Right ventricle myocardium superior (tissue), 1 donor: ENCODE measurements at regions not wholly inside any gene's neighbourhood (a gene's known extent, or its start where the extent isn't known, plus 50 kb on each side); places are given as distances from the start of the nearest gene placed in this dataset.
A peak's percentile ranks its signal among the peaks of the same experiment; 100 is the strongest.

Experiments
- ATAC-seq: fragments of 200-7000 bp; cut with Tn5 transposase; one replicate; pipeline ENCODE4 v1.9.1; 2020; ENCODE audit warnings: mild to moderate bottlenecking; ENCODE audit not compliant: poor library complexity
- DNase-seq: peaks from one replicate; pipeline ENCODE4 v3.0.0-alpha.2; 2020
- intact Hi-C: fragments of 100-400 bp; cut with DNase I; formaldehyde crosslinking; loops from one replicate; pipeline ENCODE4 v1.11.2; 2022
- donor health status: DM: no; HTN: yes; CAD: no; lungs with severe emphysema.

DNA sequence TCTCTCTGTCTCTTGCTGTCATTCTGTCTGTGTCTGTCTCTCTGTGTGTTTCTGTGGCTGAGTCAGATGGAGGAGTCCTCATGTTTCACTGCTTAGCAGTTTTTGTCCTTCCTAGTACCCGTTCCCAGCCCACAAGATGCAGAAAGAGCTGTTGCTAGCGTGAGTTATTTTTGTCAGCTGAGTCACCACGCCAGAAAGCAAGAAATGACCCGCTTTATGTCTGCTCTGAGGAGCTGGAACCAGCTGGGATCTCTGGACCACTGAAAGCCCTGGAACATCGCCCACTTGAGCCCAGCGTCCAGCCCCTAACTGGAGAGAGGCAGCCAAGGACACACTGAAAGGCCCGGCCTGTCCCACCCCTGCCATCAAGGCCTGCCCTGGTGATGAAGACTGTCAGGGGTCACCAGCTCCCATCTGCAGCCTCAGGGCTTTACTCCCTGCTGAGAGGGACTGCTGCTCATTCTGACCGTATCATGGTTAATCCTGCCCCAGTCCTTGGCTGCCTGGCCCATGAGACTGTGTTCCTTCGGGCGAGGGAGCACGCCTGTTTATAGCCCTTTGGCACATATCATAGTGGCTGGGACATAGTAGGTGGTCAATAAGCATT lies 101.7 kb upstream of the TPM1 start:
- DNase-seq (peak; percentile 80), ATAC-seq (peak; percentile 92)
- intact Hi-C loops = no loop called here

DNA sequence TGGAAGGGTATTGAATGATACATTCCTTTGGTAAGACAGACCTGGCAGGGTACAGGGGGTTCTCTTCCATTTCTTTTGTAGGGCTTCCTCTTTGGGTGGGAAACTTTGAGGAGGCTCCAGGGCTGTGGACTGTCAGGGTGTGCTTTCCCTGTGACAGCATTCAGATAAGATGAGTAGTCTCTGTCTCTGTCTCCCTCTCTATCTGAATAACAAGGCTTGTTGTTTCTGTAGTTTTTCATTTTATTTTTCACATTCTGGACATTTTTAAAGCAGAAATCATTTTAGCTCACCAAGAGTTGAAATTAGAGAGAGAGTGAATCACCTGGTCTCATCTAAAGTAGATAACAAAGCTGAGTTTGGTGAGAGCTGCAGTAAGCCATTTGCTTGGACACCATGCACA lies 100.8 kb upstream of the TPM1 start:
- ATAC-seq = no peak
- intact Hi-C loops = no loop called here
- DNase-seq = no peak

DNA sequence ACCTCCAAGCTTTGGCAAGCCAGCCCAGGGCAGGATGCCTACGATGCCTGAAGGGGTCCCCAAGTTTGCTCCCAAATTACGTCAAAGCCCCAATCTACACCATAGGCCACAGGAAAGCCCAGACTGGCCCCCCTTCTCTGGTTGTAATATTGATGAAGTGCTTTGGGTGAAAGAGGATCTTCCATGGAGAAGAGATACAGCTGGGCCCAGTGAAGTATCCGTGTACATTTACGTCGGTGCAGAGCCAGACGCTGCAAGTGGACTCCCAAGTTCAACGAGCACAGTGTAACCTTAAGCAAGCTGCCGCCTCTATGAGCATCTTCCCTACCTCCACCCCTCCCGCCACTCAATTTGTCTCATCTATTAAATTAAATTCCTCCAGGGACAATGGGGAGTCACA lies 100.1 kb upstream of the TPM1 start:
- intact Hi-C loops = no loop called here
- ATAC-seq = no peak
- no peak for DNase-seq

DNA sequence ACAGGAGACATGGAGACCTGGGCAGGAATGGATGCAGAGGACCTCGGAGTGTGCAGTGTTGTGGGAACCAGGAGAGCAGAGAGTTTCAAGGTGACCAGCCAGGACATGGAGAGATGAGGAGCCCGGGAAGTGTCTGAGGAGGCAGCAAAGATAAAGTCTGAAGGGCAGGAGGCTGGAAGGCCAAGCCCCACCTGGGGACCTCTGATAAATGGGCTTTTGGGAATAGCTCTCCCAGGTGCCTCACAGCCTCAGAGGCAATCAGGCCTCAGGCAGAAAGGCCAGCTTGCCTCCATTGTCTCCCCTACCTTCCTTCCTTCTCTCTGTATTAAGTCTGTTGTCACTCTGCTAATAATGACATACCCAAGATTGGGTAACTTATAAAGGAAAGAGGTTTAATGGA lies 97.5 kb upstream of the TPM1 start:
- intact Hi-C loops = no loop called here
- ATAC-seq (no peak), DNase-seq (no peak)

DNA sequence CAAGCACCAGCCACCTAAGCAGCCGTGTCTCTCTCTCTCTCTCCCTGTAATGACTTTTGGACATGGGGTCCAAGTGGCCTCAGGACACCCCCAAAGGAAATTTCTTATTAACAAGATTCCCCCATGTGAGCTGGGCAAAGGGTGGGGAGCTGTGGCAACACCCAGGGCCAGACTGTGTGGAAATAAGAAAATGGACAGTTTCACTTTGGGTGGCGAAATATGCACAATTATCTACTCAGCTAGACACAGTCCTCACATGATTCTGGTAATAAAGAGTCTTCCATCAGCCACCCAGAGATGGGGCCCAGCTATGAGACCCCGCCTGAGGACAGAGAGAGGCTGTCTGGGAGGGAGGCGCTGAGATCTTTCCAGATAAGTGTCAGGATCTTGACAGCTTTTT lies 96.8 kb upstream of the TPM1 start:
- no peak for ATAC-seq
- DNase-seq = no peak
- intact Hi-C loops = no loop called here

DNA sequence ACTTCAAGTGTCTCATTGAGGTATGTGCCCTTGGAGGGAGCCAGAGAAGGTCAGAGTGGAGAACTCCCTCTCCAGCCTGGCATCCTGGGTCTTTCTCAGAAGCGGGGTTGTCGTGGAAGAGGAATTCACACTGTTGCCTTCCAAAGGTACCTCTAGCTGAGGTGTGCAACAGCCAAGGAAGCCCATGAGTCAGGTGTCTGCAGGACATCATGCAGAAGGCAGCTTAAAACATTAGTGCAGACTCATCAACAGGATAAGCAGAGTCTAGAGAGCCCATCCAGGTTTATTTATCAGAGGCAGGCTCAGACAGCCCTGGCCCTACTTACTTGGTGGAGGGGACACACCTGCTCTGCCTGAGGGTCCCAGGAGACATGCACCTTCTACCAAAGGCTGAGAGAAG lies 95.6 kb upstream of the TPM1 start:
- intact Hi-C loops = no loop called here
- no peak for ATAC-seq
- DNase-seq = no peak

DNA sequence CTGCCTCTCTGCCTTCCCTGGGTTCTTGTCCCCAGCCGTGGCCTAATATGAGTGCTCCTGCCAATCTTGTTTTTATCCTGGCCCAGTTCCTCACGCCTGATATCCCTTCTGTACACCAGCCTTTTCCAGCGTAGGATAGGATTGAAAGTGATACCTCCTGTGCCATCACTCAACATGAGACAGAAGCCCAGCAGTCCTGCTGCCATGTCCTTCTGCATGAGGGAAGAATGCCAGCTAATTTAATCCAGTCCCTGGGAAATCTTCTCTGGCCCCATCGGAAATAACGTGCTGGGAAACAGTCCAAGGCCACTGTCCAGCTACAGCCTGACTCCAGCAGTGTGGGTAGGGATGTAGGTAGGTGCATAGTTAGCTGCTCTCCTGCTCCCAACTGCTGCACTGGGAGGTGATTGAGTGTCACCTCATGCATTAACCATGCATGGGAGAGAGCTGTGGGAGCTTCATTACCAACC lies 92.0 kb upstream of the TPM1 start:
- intact Hi-C loops = loop anchor here (10.0 kb wide), 1 partner anchor 106 kb away; no protein-coding TSS in a partner anchor
- ATAC-seq = peak; percentile 28
- DNase-seq = no peak

DNA sequence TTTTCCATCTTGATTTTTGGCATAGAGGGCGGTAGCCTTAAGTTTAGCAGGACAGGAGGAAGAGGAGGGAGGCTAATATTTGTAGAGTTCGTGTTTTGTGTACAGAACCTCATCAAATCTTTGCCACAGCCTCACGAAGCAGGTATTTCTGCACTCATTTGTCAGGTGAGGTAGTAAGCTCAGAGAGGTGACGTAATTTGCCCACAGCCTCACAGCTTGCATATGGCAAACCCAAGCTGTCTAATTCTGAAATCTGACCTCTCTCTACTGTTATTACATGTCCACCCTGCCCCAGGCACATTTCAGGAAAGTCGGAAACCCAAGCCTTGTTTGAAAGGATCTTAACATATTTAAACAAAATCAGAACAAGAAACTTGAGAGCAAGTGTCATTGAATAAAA lies 91.1 kb upstream of the TPM1 start:
- ATAC-seq (no peak), DNase-seq (no peak)
- intact Hi-C loops = loop anchor here (10.0 kb wide), 1 partner anchor 107 kb away; no protein-coding TSS in a partner anchor

DNA sequence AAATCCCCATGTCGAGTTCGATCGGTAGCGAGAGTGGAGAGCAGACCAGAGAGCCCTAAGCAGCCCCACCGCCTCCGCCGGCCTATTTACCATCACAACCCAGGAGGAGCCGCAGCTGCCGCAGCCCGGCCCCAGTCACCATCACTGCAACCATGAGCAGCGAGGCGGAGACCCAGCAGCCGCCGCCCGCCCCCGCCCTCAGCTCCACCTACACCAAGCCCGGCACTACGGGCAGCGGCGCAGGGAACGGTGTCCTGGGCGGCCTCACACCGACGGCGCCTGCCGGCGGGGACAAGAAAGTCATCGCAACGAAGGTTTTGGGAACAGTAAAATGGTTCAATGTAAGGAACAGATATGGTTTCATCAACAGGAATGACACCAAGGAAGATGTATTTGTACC lies 89.5 kb upstream of the TPM1 start:
- DNase-seq (no peak), ATAC-seq (no peak)
- intact Hi-C loops = loop anchor here (10.0 kb wide), 1 partner anchor 108 kb away; no protein-coding TSS in a partner anchor

DNA sequence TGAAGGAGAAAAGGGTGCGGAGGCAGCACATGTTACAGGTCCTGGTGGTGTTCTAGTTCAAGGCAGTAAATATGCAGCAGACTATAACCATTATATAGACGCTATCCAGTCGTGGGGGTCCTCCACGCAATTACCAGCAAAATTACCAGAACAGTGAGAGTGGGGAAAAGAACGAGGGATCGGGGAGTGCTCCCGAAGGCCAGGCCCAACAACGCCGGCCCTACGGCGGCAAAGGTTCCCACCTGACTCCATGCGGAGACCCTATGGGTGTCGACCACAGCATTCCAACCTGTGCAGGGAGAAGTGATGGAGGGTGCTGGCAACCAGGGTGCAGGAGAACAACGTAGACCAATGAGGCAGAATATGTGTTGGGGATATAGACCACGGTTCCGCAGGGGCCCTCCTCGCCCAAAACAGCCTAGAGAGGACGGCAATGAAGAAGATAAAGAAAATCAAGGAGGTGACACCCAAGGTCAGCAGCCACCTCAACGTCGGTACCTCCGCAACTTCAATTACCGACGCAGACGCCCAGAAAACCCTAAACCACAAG lies 89.0 kb upstream of the TPM1 start:
- DNase-seq (no peak), ATAC-seq (no peak)
- intact Hi-C loops = loop anchor here (10.0 kb wide), 1 partner anchor 109 kb away; no protein-coding TSS in a partner anchor

DNA sequence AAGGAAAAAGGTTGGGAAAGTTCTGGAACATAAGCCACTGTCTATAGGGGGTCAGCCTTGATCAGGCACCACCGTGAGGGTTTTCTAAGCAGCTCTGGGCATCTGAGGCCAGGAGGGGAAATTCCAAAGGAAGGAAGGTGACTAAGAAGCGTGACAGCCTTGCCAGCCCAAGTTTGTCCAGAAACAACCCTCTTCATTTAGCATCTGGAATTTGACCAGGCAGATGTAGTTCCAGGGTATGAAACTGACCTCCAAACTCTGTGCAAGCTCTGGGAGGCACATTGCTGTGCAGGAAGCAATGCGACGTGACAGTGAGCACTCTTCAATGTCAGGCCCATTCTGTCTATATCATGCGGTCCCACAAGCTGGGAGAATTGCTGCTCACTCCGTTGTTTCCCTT lies 85.4 kb upstream of the TPM1 start:
- intact Hi-C loops = loop anchor here (5.0 to 10.0 kb wide), 2 partner anchors 85 to 112 kb away; partner anchors contain the start of gene TPM1
- no peak for DNase-seq
- ATAC-seq = peak; percentile 24

DNA sequence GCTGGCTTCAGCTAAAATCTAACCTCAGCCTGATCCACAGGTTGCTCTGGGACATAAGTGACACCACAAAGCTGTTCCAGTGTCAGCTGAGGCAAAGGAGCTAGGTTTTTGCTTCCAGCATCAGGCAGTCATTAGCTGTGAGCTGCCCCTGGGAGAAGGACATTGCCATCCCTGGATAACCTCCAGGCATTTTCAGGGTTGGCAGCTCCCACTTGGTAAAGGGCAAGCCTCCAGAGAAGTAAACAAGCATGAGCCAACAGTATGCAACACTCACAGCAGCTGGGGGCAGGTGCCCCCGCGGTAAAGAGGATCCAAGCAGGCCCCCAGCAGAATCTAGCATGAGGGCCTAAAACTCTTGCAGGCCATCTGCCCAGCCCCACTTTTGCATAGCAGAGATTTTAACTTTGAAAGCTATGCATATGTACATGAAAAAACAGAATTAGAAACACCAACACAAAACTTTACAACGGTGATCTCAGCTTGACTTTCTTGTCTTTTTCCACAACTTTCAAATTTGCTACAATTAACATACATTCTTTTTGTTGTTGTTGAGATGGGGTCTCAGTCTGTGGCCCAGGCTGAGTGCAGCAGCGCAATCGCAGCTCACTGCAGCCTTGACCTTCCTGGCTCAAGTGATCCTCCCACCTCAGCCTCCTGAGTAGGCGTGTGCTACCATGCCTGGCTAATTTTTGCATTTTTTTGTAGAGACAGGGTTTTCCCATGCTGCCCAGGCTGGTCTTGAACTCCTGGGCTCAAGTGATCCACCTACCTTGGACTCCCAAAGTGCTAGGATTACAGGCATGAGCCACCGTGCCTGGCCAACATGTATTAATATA lies 83.8 kb upstream of the TPM1 start:
- DNase-seq (peak; percentile 55), ATAC-seq (peak; percentile 88)
- intact Hi-C loops = loop anchor here (5.0 to 10.0 kb wide), 2 partner anchors 84 to 114 kb away; partner anchors contain the start of gene TPM1

DNA sequence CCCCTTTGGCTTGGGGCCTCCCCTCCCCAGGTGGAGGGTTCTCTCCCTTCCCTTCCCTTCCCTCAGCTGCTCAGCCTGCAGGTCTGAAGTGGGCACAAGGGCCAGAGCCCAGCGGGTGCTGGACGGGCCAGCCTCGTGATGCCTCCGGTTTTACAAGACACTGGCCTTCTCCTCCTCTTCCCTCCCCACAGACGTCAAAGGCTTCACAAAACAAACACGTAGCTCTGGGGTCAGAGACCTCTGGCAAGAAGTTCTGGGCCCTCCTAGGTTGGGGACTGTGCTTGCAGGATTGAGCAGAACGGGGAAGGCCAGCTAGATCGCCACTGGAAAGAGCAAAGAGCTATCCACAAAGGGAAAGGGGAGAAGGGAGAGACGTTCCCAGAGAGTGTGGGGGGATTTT lies 81.4 kb upstream of the TPM1 start:
- ATAC-seq (no peak), DNase-seq (no peak)
- intact Hi-C loops = no loop called here

DNA sequence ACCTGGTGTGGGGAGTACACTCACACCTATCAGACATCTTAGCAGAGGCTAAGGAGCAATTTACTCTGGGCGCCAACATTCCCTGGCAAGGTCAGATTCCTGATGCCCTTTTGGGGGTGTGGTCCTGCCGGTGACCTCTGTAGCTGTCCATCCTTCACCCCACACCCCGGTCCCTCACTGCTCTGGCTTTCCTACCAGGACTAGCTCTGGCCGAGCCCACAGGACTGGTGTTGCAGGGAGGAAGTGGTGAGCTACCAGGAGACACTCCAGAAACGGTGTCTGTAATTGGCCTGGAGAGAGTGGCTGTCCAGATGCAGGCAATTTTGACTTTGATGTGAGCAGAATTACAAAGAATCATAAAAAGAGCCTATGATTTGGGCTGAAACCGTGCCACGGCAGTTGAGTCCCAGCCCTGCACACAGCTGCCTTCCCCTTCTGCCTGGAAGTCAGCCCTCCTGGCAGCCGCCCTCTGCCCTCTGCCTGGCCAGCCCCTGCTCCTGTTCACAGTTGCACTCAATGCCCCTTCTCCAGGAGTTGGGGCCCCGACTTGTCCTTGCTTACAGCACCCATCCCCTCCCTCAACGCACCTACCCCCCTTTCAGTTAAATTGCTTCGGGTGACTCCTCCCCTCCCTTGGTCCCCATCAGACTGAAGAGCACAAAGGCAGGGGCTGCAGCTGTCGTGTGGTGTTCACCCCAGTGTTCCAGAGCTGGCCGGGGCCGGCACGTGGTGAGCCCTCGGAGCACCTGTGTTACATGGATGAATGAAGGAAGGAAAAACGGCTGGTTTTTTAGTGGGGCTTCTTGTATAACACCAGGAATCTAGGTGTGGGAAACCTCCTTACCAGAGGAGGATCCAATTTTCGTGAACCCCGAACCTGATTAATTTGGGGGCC lies 80.2 kb upstream of the TPM1 start:
- intact Hi-C loops = no loop called here
- no peak for DNase-seq
- peak; percentile 6 for ATAC-seq

DNA sequence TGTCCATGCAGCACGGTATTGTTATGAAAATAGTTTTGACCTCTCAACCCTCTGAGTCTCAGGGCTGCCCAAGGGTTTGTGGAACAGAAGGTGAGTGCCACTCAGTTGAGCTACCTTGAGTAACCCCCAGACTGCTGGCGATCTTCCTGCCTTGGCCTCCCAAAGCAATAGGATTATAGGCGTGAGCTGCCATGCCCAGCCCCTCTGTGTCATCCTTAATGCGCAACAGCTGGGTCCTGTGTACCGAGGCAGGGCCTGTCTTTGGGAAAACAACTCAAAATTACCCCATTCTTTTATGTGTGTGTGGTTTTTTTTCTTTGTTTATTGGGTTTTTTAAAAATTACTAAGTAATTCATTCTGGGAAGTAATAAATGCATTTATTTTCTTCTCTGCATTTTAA lies 78.3 kb upstream of the TPM1 start:
- no peak for DNase-seq
- no peak for ATAC-seq
- intact Hi-C loops = no loop called here

DNA sequence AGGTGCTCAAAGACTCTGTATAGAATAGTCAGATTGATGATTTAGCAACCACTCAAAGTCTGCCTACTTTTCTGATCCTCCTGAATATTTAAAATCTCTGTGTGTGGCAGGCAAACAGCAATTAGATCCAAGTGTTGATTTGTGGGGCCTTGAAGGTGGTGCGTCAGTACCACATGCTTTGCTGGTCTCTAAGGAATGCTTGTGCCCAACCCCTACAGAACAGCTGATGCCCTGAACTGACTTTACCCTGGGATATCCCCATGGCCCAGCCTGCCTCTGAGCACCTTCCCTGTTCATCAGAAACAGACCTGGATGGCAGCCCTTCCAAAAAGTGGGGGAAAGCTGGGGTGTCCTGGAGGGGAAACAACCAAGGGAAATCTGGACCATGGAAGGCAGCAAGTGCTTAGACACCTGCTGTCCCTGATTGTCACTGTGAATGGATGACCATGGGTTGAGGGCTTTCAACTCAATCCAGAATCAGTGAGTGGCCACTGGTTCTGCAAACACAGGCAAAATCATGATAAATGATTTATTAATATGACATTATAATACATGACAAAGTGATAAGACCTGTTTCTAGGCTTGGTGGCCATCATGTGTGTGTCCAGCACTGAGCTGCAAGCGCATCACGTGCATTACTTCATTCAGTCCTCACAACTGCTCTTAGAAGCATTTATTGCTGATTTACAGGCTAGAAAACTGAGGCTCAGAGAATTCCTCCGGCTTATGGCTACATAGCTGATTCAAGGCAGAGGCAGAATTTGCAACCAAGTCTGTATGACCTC lies 76.1 kb upstream of the TPM1 start:
- intact Hi-C loops = no loop called here
- no peak for DNase-seq
- no peak for ATAC-seq

DNA sequence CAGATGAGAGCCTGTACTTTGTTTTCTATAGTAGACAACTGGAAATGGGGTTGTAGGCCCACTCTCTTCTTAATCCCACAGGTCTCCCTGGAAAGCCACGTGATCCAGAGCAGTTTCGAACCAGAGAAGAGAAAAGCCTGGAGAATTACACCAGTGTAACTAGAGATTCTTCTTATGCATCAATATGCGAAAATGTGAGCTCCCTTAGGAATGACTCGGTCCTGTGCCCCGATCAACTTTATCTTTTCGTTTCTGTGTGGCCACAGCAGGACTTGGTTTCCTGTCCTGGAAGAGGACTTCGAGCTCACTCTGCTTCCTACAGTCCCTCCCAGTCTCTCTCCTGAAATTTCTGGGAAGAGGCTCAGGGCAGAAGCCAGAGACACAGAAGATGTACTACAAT lies 73.8 kb upstream of the TPM1 start:
- ATAC-seq (no peak), DNase-seq (no peak)
- intact Hi-C loops = no loop called here

DNA sequence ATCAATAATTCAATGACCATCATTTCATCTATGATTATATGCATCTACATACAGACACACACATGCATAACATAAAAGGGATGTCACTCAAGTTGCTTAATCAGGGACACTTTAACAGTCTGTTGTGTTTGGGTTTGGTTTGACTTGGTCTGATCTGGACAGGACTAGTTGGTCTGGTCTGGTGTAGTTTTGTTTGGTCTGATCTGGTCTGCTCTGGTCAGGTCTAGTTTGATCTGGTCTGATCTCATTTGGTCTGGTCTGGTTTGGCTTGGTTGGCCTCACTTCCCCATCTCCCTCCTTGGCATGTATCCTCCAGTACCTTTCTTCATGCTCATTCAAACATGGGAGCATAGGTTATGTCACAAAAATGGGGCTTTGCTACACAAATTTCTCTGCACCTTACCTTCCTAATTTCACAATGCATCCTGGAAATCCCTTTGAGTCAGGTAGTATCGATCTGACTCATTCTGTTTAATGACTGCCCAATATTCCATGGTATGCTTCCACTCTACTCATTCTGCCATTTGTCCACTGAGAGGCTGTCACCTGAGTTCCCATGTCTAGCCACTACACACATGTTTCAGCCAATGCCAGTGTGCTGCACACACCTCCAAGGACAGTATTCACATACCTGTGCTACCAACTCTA lies 73.0 kb upstream of the TPM1 start:
- ATAC-seq = no peak
- intact Hi-C loops = no loop called here
- DNase-seq = no peak
